ENCODE measurements at regions not wholly inside any gene's neighbourhood (a gene's known extent, or its start where the extent isn't known, plus 50 kb on each side); places are given as distances from the start of the nearest gene placed in this dataset.

GRCh38 chr14:97293659-97294058, 496.5 kb downstream of the VRK1 start:
- no peak for TF ChIP-seq CTCF (IDR thresholded peaks at IDR 0.05)
- no peak for TF ChIP-seq POLR2A (IDR thresholded peaks at IDR 0.05)
